ENCODE measurements at regions not wholly inside any gene's neighbourhood (a gene's known extent, or its start where the extent isn't known, plus 50 kb on each side); places are given as distances from the start of the nearest gene placed in this dataset.

DNA sequence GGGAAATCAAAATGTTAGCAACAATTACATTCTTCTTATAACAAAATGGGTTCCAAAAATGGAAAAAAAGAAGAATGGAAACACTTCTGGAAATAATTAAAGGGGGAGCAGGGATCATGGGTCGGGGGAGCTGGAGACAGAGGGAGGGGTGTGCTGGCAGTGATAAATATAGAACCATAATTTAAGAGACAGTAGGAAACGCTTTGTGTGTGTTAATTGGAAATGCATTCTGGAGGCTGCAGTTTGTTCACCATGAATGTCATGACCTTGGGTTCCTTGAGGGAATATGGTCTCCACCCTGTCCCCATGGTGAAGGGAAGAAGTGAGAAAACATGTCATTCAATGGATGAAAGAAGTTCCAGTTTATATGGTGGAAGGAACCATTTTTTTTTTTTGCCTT, 540.7 kb downstream of the TNS1 start:
- H3K36me3 ChIP-seq (ENCODE audit: control insufficient read depth in 2 of 2, extremely low read depth in 1 of 2, insufficient read depth in 2 of 2, low read length in 2 of 2): no peaks in the 10 kb centered on the region
- H3K4me2 ChIP-seq (ENCODE audit: control insufficient read depth, extremely low read depth, insufficient read depth, low read depth, low read length): no peak overlapping the region
- no peak for TF ChIP-seq EZH2 (IDR thresholded peaks at IDR 0.05; ENCODE audit: low read length)
- TF ChIP-seq, protein P1, sequence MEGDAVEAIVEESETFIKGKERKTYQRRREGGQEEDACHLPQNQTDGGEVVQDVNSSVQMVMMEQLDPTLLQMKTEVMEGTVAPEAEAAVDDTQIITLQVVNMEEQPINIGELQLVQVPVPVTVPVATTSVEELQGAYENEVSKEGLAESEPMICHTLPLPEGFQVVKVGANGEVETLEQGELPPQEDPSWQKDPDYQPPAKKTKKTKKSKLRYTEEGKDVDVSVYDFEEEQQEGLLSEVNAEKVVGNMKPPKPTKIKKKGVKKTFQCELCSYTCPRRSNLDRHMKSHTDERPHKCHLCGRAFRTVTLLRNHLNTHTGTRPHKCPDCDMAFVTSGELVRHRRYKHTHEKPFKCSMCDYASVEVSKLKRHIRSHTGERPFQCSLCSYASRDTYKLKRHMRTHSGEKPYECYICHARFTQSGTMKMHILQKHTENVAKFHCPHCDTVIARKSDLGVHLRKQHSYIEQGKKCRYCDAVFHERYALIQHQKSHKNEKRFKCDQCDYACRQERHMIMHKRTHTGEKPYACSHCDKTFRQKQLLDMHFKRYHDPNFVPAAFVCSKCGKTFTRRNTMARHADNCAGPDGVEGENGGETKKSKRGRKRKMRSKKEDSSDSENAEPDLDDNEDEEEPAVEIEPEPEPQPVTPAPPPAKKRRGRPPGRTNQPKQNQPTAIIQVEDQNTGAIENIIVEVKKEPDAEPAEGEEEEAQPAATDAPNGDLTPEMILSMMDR (optimal IDR thresholded peaks at IDR 0.05 in 1 of 3, IDR thresholded peaks at IDR 0.05 in 1 of 3, conservative IDR thresholded peaks at IDR 0.05 in 1 of 3; ENCODE audit: extremely low read depth in 1 of 3, insufficient read depth in 2 of 3, low read length in 3 of 3): no peak
- dilution Hi-C loops (cut with MboI; ENCODE audit: extremely low pct_ligation_motif_present, low sequenced_read_pairs): no loop called here
- no peak overlapping the region for H3K27ac ChIP-seq (ENCODE audit: control insufficient read depth, insufficient read depth, low read length)
- no peak overlapping the region for H3K9ac ChIP-seq (ENCODE audit: control insufficient read depth, extremely low read depth, insufficient read depth, low read length)
- H3K9me3 ChIP-seq (ENCODE audit: control insufficient read depth, low read depth, low read length): no peaks in the 10 kb centered on the region
- FAIRE-seq (no peak), DNase-seq (ENCODE audit: low read depth, low spot score) (no peak)
- H2AFZ ChIP-seq (ENCODE audit: control insufficient read depth, low read length): no peak overlapping the region
- no peaks in the 10 kb centered on the region for H4K20me1 ChIP-seq (ENCODE audit: control insufficient read depth, extremely low read depth, insufficient read depth, low read length)
- H3K27me3 ChIP-seq (ENCODE audit: control insufficient read depth, extremely low read depth, insufficient read depth, low read length): no peaks in the 10 kb centered on the region
- no peaks in the 10 kb centered on the region for H3K79me2 ChIP-seq (ENCODE audit: control insufficient read depth, insufficient read depth, low read length)
- no peaks in the 10 kb centered on the region for H3K9me1 ChIP-seq (ENCODE audit: control insufficient read depth, extremely low read depth, insufficient read depth, low read length)
- no peak overlapping the region for H3K4me3 ChIP-seq (ENCODE audit: control insufficient read depth in 2 of 3, extremely low read depth in 1 of 3, insufficient read depth in 2 of 3, low read depth in 1 of 3, low read length in 3 of 3)
- no peaks in the 10 kb centered on the region for H3K4me1 ChIP-seq (ENCODE audit: control insufficient read depth, extremely low read depth, insufficient read depth, low read length)

DNA sequence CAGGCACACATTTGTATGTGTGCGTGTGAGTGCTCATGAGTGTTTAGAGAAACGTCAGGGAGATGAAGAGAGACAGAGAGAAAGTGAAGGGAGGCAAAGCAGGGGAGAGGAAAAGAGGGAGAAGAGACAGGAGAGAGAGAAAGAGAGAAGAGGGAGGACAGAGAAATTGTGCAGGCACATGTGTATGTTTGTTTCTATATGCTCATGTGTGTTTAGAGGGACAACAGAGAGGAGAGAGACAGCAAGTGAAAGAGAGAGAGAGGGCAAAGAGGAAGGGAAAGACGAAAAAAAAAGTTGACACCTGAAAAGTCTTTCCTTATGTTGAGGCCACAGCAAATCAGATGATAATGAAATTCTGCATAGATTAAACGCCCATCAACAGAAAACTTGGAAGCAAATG, 541.1 kb downstream of the TNS1 start:
- Histone ChIP-seq H3K4me2 (ENCODE audit: control insufficient read depth, extremely low read depth, insufficient read depth, low read depth, low read length) (no peak overlapping the region), H3K9me1 (ENCODE audit: control insufficient read depth, extremely low read depth, insufficient read depth, low read length) (no peaks in the 10 kb centered on the region), H2AFZ (ENCODE audit: control insufficient read depth, low read length) (no peak overlapping the region), H3K4me1 (ENCODE audit: control insufficient read depth, extremely low read depth, insufficient read depth, low read length) (no peaks in the 10 kb centered on the region), H3K9me3 (ENCODE audit: control insufficient read depth, low read depth, low read length) (no peaks in the 10 kb centered on the region), H3K9ac (ENCODE audit: control insufficient read depth, extremely low read depth, insufficient read depth, low read length) (no peak overlapping the region), H3K79me2 (ENCODE audit: control insufficient read depth, insufficient read depth, low read length) (no peaks in the 10 kb centered on the region), H3K36me3 (ENCODE audit: control insufficient read depth in 2 of 2, extremely low read depth in 1 of 2, insufficient read depth in 2 of 2, low read length in 2 of 2) (no peaks in the 10 kb centered on the region), H4K20me1 (ENCODE audit: control insufficient read depth, extremely low read depth, insufficient read depth, low read length) (no peaks in the 10 kb centered on the region), H3K27ac (ENCODE audit: control insufficient read depth, insufficient read depth, low read length) (no peak overlapping the region), H3K27me3 (ENCODE audit: control insufficient read depth, extremely low read depth, insufficient read depth, low read length) (no peaks in the 10 kb centered on the region), H3K4me3 (ENCODE audit: control insufficient read depth in 2 of 3, extremely low read depth in 1 of 3, insufficient read depth in 2 of 3, low read depth in 1 of 3, low read length in 3 of 3) (no peak overlapping the region)
- DNase-seq (ENCODE audit: low read depth, low spot score) (no peak), FAIRE-seq (no peak)
- TF ChIP-seq, protein P1 (optimal IDR thresholded peaks at IDR 0.05 in 1 of 3, IDR thresholded peaks at IDR 0.05 in 1 of 3, conservative IDR thresholded peaks at IDR 0.05 in 1 of 3; ENCODE audit: extremely low read depth in 1 of 3, insufficient read depth in 2 of 3, low read length in 3 of 3): no peak
- no peak for TF ChIP-seq EZH2 (IDR thresholded peaks at IDR 0.05; ENCODE audit: low read length)
- dilution Hi-C loops (cut with MboI; ENCODE audit: extremely low pct_ligation_motif_present, low sequenced_read_pairs): no loop called here

Measured in keratinocyte (primary cell).